ENCODE measurements at regions not wholly inside any gene's neighbourhood (a gene's known extent, or its start where the extent isn't known, plus 50 kb on each side); places are given as distances from the start of the nearest gene placed in this dataset.
A peak's percentile ranks its signal among the peaks of the same experiment; 100 is the strongest.

DNA sequence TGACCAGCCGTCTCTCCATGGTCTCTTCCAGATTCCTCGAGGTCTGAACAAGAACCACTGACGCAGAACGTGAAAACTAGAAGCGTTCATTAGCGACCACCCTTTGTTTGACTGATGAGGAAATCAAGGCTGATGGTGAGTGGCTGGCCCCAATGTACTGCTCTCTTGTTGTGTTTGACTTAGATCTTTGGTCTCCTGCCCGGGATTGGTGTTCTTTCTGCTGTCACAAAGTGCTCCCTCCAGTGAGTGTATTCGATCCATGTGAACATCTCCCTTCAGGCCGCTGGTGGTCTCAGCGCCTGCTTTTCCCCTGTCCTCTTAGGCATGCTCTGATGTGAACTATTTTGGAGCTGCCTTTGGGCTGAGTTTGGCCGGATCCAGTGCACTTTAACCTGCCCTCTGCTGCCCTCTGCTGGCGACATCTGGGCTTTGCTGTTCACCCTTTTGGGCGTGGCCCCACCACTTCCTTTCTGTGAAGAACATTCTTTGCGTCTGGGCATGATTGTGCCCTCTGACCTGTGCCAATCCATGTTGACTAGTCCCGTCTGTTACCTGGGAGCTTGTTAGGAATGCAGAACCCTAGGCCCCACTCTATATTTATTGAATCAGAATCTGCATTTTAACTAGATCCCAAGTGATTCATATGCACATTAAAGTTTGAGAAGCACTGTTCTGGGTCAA is 279.1 kb downstream of the TTC6 start (continued):
- TF ChIP-seq, protein P1, sequence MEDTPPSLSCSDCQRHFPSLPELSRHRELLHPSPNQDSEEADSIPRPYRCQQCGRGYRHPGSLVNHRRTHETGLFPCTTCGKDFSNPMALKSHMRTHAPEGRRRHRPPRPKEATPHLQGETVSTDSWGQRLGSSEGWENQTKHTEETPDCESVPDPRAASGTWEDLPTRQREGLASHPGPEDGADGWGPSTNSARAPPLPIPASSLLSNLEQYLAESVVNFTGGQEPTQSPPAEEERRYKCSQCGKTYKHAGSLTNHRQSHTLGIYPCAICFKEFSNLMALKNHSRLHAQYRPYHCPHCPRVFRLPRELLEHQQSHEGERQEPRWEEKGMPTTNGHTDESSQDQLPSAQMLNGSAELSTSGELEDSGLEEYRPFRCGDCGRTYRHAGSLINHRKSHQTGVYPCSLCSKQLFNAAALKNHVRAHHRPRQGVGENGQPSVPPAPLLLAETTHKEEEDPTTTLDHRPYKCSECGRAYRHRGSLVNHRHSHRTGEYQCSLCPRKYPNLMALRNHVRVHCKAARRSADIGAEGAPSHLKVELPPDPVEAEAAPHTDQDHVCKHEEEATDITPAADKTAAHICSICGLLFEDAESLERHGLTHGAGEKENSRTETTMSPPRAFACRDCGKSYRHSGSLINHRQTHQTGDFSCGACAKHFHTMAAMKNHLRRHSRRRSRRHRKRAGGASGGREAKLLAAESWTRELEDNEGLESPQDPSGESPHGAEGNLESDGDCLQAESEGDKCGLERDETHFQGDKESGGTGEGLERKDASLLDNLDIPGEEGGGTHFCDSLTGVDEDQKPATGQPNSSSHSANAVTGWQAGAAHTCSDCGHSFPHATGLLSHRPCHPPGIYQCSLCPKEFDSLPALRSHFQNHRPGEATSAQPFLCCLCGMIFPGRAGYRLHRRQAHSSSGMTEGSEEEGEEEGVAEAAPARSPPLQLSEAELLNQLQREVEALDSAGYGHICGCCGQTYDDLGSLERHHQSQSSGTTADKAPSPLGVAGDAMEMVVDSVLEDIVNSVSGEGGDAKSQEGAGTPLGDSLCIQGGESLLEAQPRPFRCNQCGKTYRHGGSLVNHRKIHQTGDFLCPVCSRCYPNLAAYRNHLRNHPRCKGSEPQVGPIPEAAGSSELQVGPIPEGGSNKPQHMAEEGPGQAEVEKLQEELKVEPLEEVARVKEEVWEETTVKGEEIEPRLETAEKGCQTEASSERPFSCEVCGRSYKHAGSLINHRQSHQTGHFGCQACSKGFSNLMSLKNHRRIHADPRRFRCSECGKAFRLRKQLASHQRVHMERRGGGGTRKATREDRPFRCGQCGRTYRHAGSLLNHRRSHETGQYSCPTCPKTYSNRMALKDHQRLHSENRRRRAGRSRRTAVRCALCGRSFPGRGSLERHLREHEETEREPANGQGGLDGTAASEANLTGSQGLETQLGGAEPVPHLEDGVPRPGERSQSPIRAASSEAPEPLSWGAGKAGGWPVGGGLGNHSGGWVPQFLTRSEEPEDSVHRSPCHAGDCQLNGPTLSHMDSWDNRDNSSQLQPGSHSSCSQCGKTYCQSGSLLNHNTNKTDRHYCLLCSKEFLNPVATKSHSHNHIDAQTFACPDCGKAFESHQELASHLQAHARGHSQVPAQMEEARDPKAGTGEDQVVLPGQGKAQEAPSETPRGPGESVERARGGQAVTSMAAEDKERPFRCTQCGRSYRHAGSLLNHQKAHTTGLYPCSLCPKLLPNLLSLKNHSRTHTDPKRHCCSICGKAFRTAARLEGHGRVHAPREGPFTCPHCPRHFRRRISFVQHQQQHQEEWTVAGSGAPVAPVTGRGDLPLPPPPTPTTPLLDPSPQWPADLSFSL (CRISPR knock-in tag; IDR thresholded peaks at IDR 0.05) = no peak
- TF ChIP-seq, protein P2, sequence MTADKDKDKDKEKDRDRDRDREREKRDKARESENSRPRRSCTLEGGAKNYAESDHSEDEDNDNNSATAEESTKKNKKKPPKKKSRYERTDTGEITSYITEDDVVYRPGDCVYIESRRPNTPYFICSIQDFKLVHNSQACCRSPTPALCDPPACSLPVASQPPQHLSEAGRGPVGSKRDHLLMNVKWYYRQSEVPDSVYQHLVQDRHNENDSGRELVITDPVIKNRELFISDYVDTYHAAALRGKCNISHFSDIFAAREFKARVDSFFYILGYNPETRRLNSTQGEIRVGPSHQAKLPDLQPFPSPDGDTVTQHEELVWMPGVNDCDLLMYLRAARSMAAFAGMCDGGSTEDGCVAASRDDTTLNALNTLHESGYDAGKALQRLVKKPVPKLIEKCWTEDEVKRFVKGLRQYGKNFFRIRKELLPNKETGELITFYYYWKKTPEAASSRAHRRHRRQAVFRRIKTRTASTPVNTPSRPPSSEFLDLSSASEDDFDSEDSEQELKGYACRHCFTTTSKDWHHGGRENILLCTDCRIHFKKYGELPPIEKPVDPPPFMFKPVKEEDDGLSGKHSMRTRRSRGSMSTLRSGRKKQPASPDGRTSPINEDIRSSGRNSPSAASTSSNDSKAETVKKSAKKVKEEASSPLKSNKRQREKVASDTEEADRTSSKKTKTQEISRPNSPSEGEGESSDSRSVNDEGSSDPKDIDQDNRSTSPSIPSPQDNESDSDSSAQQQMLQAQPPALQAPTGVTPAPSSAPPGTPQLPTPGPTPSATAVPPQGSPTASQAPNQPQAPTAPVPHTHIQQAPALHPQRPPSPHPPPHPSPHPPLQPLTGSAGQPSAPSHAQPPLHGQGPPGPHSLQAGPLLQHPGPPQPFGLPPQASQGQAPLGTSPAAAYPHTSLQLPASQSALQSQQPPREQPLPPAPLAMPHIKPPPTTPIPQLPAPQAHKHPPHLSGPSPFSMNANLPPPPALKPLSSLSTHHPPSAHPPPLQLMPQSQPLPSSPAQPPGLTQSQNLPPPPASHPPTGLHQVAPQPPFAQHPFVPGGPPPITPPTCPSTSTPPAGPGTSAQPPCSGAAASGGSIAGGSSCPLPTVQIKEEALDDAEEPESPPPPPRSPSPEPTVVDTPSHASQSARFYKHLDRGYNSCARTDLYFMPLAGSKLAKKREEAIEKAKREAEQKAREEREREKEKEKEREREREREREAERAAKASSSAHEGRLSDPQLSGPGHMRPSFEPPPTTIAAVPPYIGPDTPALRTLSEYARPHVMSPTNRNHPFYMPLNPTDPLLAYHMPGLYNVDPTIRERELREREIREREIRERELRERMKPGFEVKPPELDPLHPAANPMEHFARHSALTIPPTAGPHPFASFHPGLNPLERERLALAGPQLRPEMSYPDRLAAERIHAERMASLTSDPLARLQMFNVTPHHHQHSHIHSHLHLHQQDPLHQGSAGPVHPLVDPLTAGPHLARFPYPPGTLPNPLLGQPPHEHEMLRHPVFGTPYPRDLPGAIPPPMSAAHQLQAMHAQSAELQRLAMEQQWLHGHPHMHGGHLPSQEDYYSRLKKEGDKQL (CRISPR knock-in tag; IDR thresholded peaks at IDR 0.05; ENCODE audit: low read depth) = no peak
- TF ChIP-seq ZBTB38 (CRISPR knock-in tag; IDR thresholded peaks at IDR 0.05) (peak; percentile 90), HNRNPH1 (optimal IDR thresholded peaks at IDR 0.05; ENCODE audit: low read depth, low read length) (no peak), ZNF567 (CRISPR knock-in tag; IDR thresholded peaks at IDR 0.05; ENCODE audit: borderline replicate concordance) (peak; percentile 88), TGIF2 (CRISPR knock-in tag; IDR thresholded peaks at IDR 0.05) (no peak), PLRG1 (conservative IDR thresholded peaks at IDR 0.05) (no peak), ZNF850 (CRISPR knock-in tag; conservative IDR thresholded peaks at IDR 0.05) (no peak), PHF21A (CRISPR knock-in tag; IDR thresholded peaks at IDR 0.05) (peak; percentile 62; the same call in 1 of the 2 replicates), GLI4 (CRISPR knock-in tag; IDR thresholded peaks at IDR 0.05; ENCODE audit: borderline replicate concordance) (no peak; the same call in 1 of the 2 replicates), SMAD3 (CRISPR knock-in tag; IDR thresholded peaks at IDR 0.05) (peak; percentile 96), TBP (CRISPR knock-in tag; IDR thresholded peaks at IDR 0.05) (no peak)
- TF ChIP-seq, protein P3, sequence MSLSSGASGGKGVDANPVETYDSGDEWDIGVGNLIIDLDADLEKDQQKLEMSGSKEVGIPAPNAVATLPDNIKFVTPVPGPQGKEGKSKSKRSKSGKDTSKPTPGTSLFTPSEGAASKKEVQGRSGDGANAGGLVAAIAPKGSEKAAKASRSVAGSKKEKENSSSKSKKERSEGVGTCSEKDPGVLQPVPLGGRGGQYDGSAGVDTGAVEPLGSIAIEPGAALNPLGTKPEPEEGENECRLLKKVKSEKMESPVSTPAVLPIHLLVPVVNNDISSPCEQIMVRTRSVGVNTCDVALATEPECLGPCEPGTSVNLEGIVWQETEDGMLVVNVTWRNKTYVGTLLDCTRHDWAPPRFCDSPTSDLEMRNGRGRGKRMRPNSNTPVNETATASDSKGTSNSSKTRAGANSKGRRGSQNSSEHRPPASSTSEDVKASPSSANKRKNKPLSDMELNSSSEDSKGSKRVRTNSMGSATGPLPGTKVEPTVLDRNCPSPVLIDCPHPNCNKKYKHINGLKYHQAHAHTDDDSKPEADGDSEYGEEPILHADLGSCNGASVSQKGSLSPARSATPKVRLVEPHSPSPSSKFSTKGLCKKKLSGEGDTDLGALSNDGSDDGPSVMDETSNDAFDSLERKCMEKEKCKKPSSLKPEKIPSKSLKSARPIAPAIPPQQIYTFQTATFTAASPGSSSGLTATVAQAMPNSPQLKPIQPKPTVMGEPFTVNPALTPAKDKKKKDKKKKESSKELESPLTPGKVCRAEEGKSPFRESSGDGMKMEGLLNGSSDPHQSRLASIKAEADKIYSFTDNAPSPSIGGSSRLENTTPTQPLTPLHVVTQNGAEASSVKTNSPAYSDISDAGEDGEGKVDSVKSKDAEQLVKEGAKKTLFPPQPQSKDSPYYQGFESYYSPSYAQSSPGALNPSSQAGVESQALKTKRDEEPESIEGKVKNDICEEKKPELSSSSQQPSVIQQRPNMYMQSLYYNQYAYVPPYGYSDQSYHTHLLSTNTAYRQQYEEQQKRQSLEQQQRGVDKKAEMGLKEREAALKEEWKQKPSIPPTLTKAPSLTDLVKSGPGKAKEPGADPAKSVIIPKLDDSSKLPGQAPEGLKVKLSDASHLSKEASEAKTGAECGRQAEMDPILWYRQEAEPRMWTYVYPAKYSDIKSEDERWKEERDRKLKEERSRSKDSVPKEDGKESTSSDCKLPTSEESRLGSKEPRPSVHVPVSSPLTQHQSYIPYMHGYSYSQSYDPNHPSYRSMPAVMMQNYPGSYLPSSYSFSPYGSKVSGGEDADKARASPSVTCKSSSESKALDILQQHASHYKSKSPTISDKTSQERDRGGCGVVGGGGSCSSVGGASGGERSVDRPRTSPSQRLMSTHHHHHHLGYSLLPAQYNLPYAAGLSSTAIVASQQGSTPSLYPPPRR (CRISPR knock-in tag; IDR thresholded peaks at IDR 0.05; ENCODE audit: borderline replicate concordance) = peak; percentile 74; the same call in 1 of the 2 replicates
